ENCODE measurements at regions not wholly inside any gene's neighbourhood (a gene's known extent, or its start where the extent isn't known, plus 50 kb on each side); places are given as distances from the start of the nearest gene placed in this dataset.

GRCh38 chr2:49367003-49367402 lies 212.7 kb upstream of the FSHR start:
- no peak overlapping the region for H3K4me2 ChIP-seq (ENCODE audit: control insufficient read depth, extremely low read depth, insufficient read depth, low read depth, low read length)
- H3K36me3 ChIP-seq (ENCODE audit: control insufficient read depth in 2 of 2, extremely low read depth in 1 of 2, insufficient read depth in 2 of 2, low read length in 2 of 2): no peaks in the 10 kb centered on the region
- TF ChIP-seq EZH2 (IDR thresholded peaks at IDR 0.05; ENCODE audit: low read length) (no peak), CTCF (optimal IDR thresholded peaks at IDR 0.05 in 1 of 3, IDR thresholded peaks at IDR 0.05 in 1 of 3, conservative IDR thresholded peaks at IDR 0.05 in 1 of 3; ENCODE audit: extremely low read depth in 1 of 3, insufficient read depth in 2 of 3, low read length in 3 of 3) (no peak)
- H2AFZ ChIP-seq (ENCODE audit: control insufficient read depth, low read length): no peak overlapping the region
- H3K9me3 ChIP-seq (ENCODE audit: control insufficient read depth, low read depth, low read length): no peaks in the 10 kb centered on the region
- FAIRE-seq (no peak), DNase-seq (ENCODE audit: low read depth, low spot score) (no peak)
- no peaks in the 10 kb centered on the region for H4K20me1 ChIP-seq (ENCODE audit: control insufficient read depth, extremely low read depth, insufficient read depth, low read length)
- no peak overlapping the region for H3K4me3 ChIP-seq (ENCODE audit: control insufficient read depth in 2 of 3, extremely low read depth in 1 of 3, insufficient read depth in 2 of 3, low read depth in 1 of 3, low read length in 3 of 3)
- H3K4me1 ChIP-seq (ENCODE audit: control insufficient read depth, extremely low read depth, insufficient read depth, low read length): no peaks in the 10 kb centered on the region
- no peaks in the 10 kb centered on the region for H3K79me2 ChIP-seq (ENCODE audit: control insufficient read depth, insufficient read depth, low read length)
- no peak overlapping the region for H3K27ac ChIP-seq (ENCODE audit: control insufficient read depth, insufficient read depth, low read length)
- H3K27me3 ChIP-seq (ENCODE audit: control insufficient read depth, extremely low read depth, insufficient read depth, low read length): no peaks in the 10 kb centered on the region
- no peaks in the 10 kb centered on the region for H3K9me1 ChIP-seq (ENCODE audit: control insufficient read depth, extremely low read depth, insufficient read depth, low read length)
- no peak overlapping the region for H3K9ac ChIP-seq (ENCODE audit: control insufficient read depth, extremely low read depth, insufficient read depth, low read length)
- dilution Hi-C loops (cut with MboI; ENCODE audit: extremely low pct_ligation_motif_present, low sequenced_read_pairs): no loop called here

DNA sequence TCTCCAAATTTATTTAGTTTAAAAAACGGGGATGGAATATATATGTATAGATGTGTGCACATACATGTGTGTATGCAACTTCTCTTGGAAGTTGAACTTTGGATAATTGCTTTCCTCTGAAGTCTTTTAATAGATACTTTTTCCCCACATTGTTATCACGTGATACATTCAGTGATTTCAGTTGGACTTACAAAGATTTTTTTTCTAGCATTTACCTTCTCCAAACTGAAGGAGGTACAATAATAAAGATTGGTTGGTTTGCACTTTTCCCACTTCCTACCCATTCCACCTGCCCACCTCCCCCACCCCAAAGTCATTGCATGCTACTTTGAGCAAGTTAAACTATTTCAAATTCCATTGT lies 206.1 kb upstream of the FSHR start:
- no peak overlapping the region for H3K27ac ChIP-seq (ENCODE audit: control insufficient read depth, insufficient read depth, low read length)
- dilution Hi-C loops (cut with MboI; ENCODE audit: extremely low pct_ligation_motif_present, low sequenced_read_pairs): no loop called here
- no peaks in the 10 kb centered on the region for H3K79me2 ChIP-seq (ENCODE audit: control insufficient read depth, insufficient read depth, low read length)
- no peak overlapping the region for H3K4me2 ChIP-seq (ENCODE audit: control insufficient read depth, extremely low read depth, insufficient read depth, low read depth, low read length)
- H3K4me3 ChIP-seq (ENCODE audit: control insufficient read depth in 2 of 3, extremely low read depth in 1 of 3, insufficient read depth in 2 of 3, low read depth in 1 of 3, low read length in 3 of 3): no peak overlapping the region
- no peak for FAIRE-seq
- TF ChIP-seq CTCF (optimal IDR thresholded peaks at IDR 0.05 in 1 of 3, IDR thresholded peaks at IDR 0.05 in 1 of 3, conservative IDR thresholded peaks at IDR 0.05 in 1 of 3; ENCODE audit: extremely low read depth in 1 of 3, insufficient read depth in 2 of 3, low read length in 3 of 3) (no peak), EZH2 (IDR thresholded peaks at IDR 0.05; ENCODE audit: low read length) (no peak)
- no peaks in the 10 kb centered on the region for H3K36me3 ChIP-seq (ENCODE audit: control insufficient read depth in 2 of 2, extremely low read depth in 1 of 2, insufficient read depth in 2 of 2, low read length in 2 of 2)
- H3K9me1 ChIP-seq (ENCODE audit: control insufficient read depth, extremely low read depth, insufficient read depth, low read length): no peaks in the 10 kb centered on the region
- H3K9me3 ChIP-seq (ENCODE audit: control insufficient read depth, low read depth, low read length): no peaks in the 10 kb centered on the region
- H3K4me1 ChIP-seq (ENCODE audit: control insufficient read depth, extremely low read depth, insufficient read depth, low read length): no peaks in the 10 kb centered on the region
- no peaks in the 10 kb centered on the region for H3K27me3 ChIP-seq (ENCODE audit: control insufficient read depth, extremely low read depth, insufficient read depth, low read length)
- DNase-seq (ENCODE audit: low read depth, low spot score): no peak
- H3K9ac ChIP-seq (ENCODE audit: control insufficient read depth, extremely low read depth, insufficient read depth, low read length): no peak overlapping the region
- H2AFZ ChIP-seq (ENCODE audit: control insufficient read depth, low read length): no peak overlapping the region
- H4K20me1 ChIP-seq (ENCODE audit: control insufficient read depth, extremely low read depth, insufficient read depth, low read length): no peaks in the 10 kb centered on the region
